ENCODE measurements at regions not wholly inside any gene's neighbourhood (a gene's known extent, or its start where the extent isn't known, plus 50 kb on each side); places are given as distances from the start of the nearest gene placed in this dataset.
"Not testable (repeated sequence)": the region's sequence is repeated elsewhere in the genome, so short reads cannot be mapped to it uniquely, and the experiment has no call there.

GRCh38 chr12:93090731-93091172 is 161.7 kb upstream of the EEA1 start:
- intact Hi-C loops (cut with DNase I, micrococcal nuclease), result loop anchor here in 1 of 2 donors (10.0 kb wide), 1 partner anchor 284 kb away; the partner anchor contains the start of gene NUDT4
- DNase-seq (no peak), ATAC-seq (peak; percentile 22)

- no peak for ATAC-seq
- DNase-seq, result no peak
- intact Hi-C loops (cut with DNase I, micrococcal nuclease), result loop anchor here in 1 of 2 donors (10.0 kb wide), 1 partner anchor 283 kb away; the partner anchor contains the start of gene NUDT4
Observed at GRCh38 chr12:93091886-93092648, 163.0 kb upstream of the EEA1 start.

- DNase-seq, result no peak
- intact Hi-C loops (cut with DNase I, micrococcal nuclease), result loop anchor here in 1 of 2 donors (10.0 kb wide), 1 partner anchor 282 kb away; the partner anchor contains the start of gene NUDT4
Observed at GRCh38 chr12:93092649-93092945, 163.5 kb upstream of the EEA1 start.

GRCh38 chr12:93093243-93093642 is 164.1 kb upstream of the EEA1 start:
- intact Hi-C loops (cut with DNase I, micrococcal nuclease), result loop anchor here in 1 of 2 donors (10.0 kb wide), 1 partner anchor 282 kb away; the partner anchor contains the start of gene NUDT4
- ATAC-seq (no peak), DNase-seq (no peak)

More at GRCh38 chr12:93092649-93092945, 163.5 kb upstream of the EEA1 start:
- no peak for ATAC-seq

- not testable (repeated sequence) for DNase-seq, ATAC-seq
- intact Hi-C loops (cut with DNase I, micrococcal nuclease), result loop anchor here in 1 of 2 donors (10.0 kb wide), 1 partner anchor 281 kb away; the partner anchor contains the start of gene NUDT4
Observed at GRCh38 chr12:93094222-93094621, 165.1 kb upstream of the EEA1 start.

- ATAC-seq (peak; percentile 42), DNase-seq (no peak)
- intact Hi-C loops (cut with DNase I, micrococcal nuclease), result loop anchor here in 1 of 2 donors (10.0 kb wide), 1 partner anchor 280 kb away; the partner anchor contains the start of gene NUDT4
Observed at GRCh38 chr12:93094988-93095737, 166.1 kb upstream of the EEA1 start.

GRCh38 chr12:93097417-93097816 is 168.3 kb upstream of the EEA1 start:
- ATAC-seq, result no peak
- intact Hi-C loops (cut with DNase I, micrococcal nuclease), result loop anchor here in 1 of 2 donors (10.0 kb wide), 1 partner anchor 277 kb away; the partner anchor contains the start of gene NUDT4
- no peak for DNase-seq

GRCh38 chr12:93098077-93098476 is 169.0 kb upstream of the EEA1 start:
- DNase-seq (peak; percentile 48 to 82), ATAC-seq (peak; percentile 75)
- intact Hi-C loops (cut with DNase I, micrococcal nuclease), result loop anchor here in 1 of 2 donors (10.0 kb wide), 1 partner anchor 277 kb away; the partner anchor contains the start of gene NUDT4

- ATAC-seq (no peak), DNase-seq (no peak)
- intact Hi-C loops (cut with DNase I, micrococcal nuclease), result loop anchor here in 1 of 2 donors (10.0 kb wide), 1 partner anchor 275 kb away; the partner anchor contains the start of gene NUDT4
Observed at GRCh38 chr12:93099792-93100191, 170.7 kb upstream of the EEA1 start.

- no peak for DNase-seq
- intact Hi-C loops (cut with DNase I, micrococcal nuclease), result no loop called here
- ATAC-seq, result no peak
Observed at GRCh38 chr12:93100610-93101009, 171.5 kb upstream of the EEA1 start.

- intact Hi-C loops (cut with DNase I, micrococcal nuclease), result no loop called here
- DNase-seq, result no peak
- no peak for ATAC-seq
Observed at GRCh38 chr12:93101367-93101766, 172.3 kb upstream of the EEA1 start.

- ATAC-seq (no peak), DNase-seq (no peak)
- intact Hi-C loops (cut with DNase I, micrococcal nuclease), result no loop called here
Observed at GRCh38 chr12:93102312-93102711, 173.2 kb upstream of the EEA1 start.

GRCh38 chr12:93102744-93103143 is 173.6 kb upstream of the EEA1 start:
- intact Hi-C loops (cut with DNase I, micrococcal nuclease), result no loop called here
- ATAC-seq (peak; percentile 33), DNase-seq (no peak)

- ATAC-seq (peak; percentile 26), DNase-seq (no peak)
- intact Hi-C loops (cut with DNase I, micrococcal nuclease), result no loop called here
Observed at GRCh38 chr12:93103154-93103553, 174.1 kb upstream of the EEA1 start.

GRCh38 chr12:93104535-93104934 is 175.4 kb upstream of the EEA1 start:
- ATAC-seq, result no peak
- intact Hi-C loops (cut with DNase I, micrococcal nuclease), result no loop called here

GRCh38 chr12:93106910-93107309 is 177.8 kb upstream of the EEA1 start:
- intact Hi-C loops (cut with DNase I, micrococcal nuclease), result no loop called here
- DNase-seq, result no peak

More at GRCh38 chr12:93104535-93104934, 175.4 kb upstream of the EEA1 start:
- DNase-seq, result no peak

GRCh38 chr12:93107514-93108312 is 178.6 kb upstream of the EEA1 start:
- intact Hi-C loops (cut with DNase I, micrococcal nuclease), result no loop called here
- ATAC-seq (no peak), DNase-seq (no peak)

More at GRCh38 chr12:93106910-93107309, 177.8 kb upstream of the EEA1 start:
- no peak for ATAC-seq

GRCh38 chr12:93108985-93109384 is 179.9 kb upstream of the EEA1 start:
- ATAC-seq (no peak), DNase-seq (no peak)
- intact Hi-C loops (cut with DNase I, micrococcal nuclease), result no loop called here
